ENCODE measurements at regions not wholly inside any gene's neighbourhood (a gene's known extent, or its start where the extent isn't known, plus 50 kb on each side); places are given as distances from the start of the nearest gene placed in this dataset.

- Histone ChIP-seq H3K4me1 (ENCODE audit: control insufficient read depth, insufficient read depth, low read length) (no peaks in the 10 kb centered on the region), H3K9me3 (ENCODE audit: control insufficient read depth, low read length) (no peaks in the 10 kb centered on the region), H3K27me3 (ENCODE audit: control insufficient read depth, insufficient read depth, low read length, poor library complexity, severe bottlenecking) (no peaks in the 10 kb centered on the region), H3K4me3 (ENCODE audit: insufficient read depth, low read depth, low read length) (no peak overlapping the region), H3K27ac (ENCODE audit: insufficient read depth, low read depth, low read length, poor library complexity, severe bottlenecking) (no peak overlapping the region), H3K36me3 (ENCODE audit: control insufficient read depth, insufficient read depth, low read length) (no peaks in the 10 kb centered on the region)
- 91 to 95% methylated on average over 6 of the region's 6 CpGs for WGBS, 2 experiments
Measured at GRCh38 chr7:123401295-123401694, 133.1 kb downstream of the IQUB start.

- Histone ChIP-seq H3K4me3 (ENCODE audit: insufficient read depth, low read depth, low read length) (no peak overlapping the region), H3K27me3 (ENCODE audit: control insufficient read depth, insufficient read depth, low read length, poor library complexity, severe bottlenecking) (no peaks in the 10 kb centered on the region), H3K9me3 (ENCODE audit: control insufficient read depth, low read length) (no peaks in the 10 kb centered on the region), H3K4me1 (ENCODE audit: control insufficient read depth, insufficient read depth, low read length) (no peaks in the 10 kb centered on the region), H3K36me3 (ENCODE audit: control insufficient read depth, insufficient read depth, low read length) (no peaks in the 10 kb centered on the region), H3K27ac (ENCODE audit: insufficient read depth, low read depth, low read length, poor library complexity, severe bottlenecking) (no peak overlapping the region)
Measured at GRCh38 chr7:123400196-123400595, 134.2 kb downstream of the IQUB start.

GRCh38 chr7:123398921-123399320, 135.5 kb downstream of the IQUB start:
- no peak overlapping the region for H3K4me3 ChIP-seq (ENCODE audit: insufficient read depth, low read depth, low read length)
- H3K36me3 ChIP-seq (ENCODE audit: control insufficient read depth, insufficient read depth, low read length) = no peaks in the 10 kb centered on the region
- no peaks in the 10 kb centered on the region for H3K4me1 ChIP-seq (ENCODE audit: control insufficient read depth, insufficient read depth, low read length)
- no peaks in the 10 kb centered on the region for H3K9me3 ChIP-seq (ENCODE audit: control insufficient read depth, low read length)
- H3K27me3 ChIP-seq (ENCODE audit: control insufficient read depth, insufficient read depth, low read length, poor library complexity, severe bottlenecking) = no peaks in the 10 kb centered on the region
- H3K27ac ChIP-seq (ENCODE audit: insufficient read depth, low read depth, low read length, poor library complexity, severe bottlenecking) = no peak overlapping the region

- no peak overlapping the region for H3K27ac ChIP-seq (ENCODE audit: insufficient read depth, low read depth, low read length, poor library complexity, severe bottlenecking)
- H3K9me3 ChIP-seq (ENCODE audit: control insufficient read depth, low read length) = no peaks in the 10 kb centered on the region
- H3K4me3 ChIP-seq (ENCODE audit: insufficient read depth, low read depth, low read length) = no peak overlapping the region
- no peaks in the 10 kb centered on the region for H3K27me3 ChIP-seq (ENCODE audit: control insufficient read depth, insufficient read depth, low read length, poor library complexity, severe bottlenecking)
- WGBS, 2 experiments = 94 to 95% methylated on average over 6 of the region's 6 CpGs
- H3K4me1 ChIP-seq (ENCODE audit: control insufficient read depth, insufficient read depth, low read length) = no peaks in the 10 kb centered on the region
- H3K36me3 ChIP-seq (ENCODE audit: control insufficient read depth, insufficient read depth, low read length) = no peaks in the 10 kb centered on the region
Measured at GRCh38 chr7:123397746-123398338, 136.6 kb downstream of the IQUB start.

GRCh38 chr7:123393623-123394022, 140.8 kb downstream of the IQUB start:
- no peaks in the 10 kb centered on the region for H3K9me3 ChIP-seq (ENCODE audit: control insufficient read depth, low read length)
- no peak overlapping the region for H3K4me3 ChIP-seq (ENCODE audit: insufficient read depth, low read depth, low read length)
- no peaks in the 10 kb centered on the region for H3K36me3 ChIP-seq (ENCODE audit: control insufficient read depth, insufficient read depth, low read length)
- no peaks in the 10 kb centered on the region for H3K4me1 ChIP-seq (ENCODE audit: control insufficient read depth, insufficient read depth, low read length)
- 67 to 86% methylated on average over 3 to 6 of the region's 6 CpGs for WGBS, 2 experiments
- H3K27ac ChIP-seq (ENCODE audit: insufficient read depth, low read depth, low read length, poor library complexity, severe bottlenecking) = no peak overlapping the region
- H3K27me3 ChIP-seq (ENCODE audit: control insufficient read depth, insufficient read depth, low read length, poor library complexity, severe bottlenecking) = no peaks in the 10 kb centered on the region

- H3K27me3 ChIP-seq (ENCODE audit: control insufficient read depth, insufficient read depth, low read length, poor library complexity, severe bottlenecking) = no peaks in the 10 kb centered on the region
- H3K4me1 ChIP-seq (ENCODE audit: control insufficient read depth, insufficient read depth, low read length) = no peaks in the 10 kb centered on the region
- no peaks in the 10 kb centered on the region for H3K36me3 ChIP-seq (ENCODE audit: control insufficient read depth, insufficient read depth, low read length)
- no peaks in the 10 kb centered on the region for H3K9me3 ChIP-seq (ENCODE audit: control insufficient read depth, low read length)
- no peak overlapping the region for H3K27ac ChIP-seq (ENCODE audit: insufficient read depth, low read depth, low read length, poor library complexity, severe bottlenecking)
- no peak overlapping the region for H3K4me3 ChIP-seq (ENCODE audit: insufficient read depth, low read depth, low read length)
- 100% methylated on average over 1 of the region's 1 CpG; no CpG with 5 or more reads in 1 of the 2 experiments for WGBS, 2 experiments
Measured at GRCh38 chr7:123372368-123372767, 162.0 kb downstream of the IQUB start.

- H3K9me3 ChIP-seq (ENCODE audit: control insufficient read depth, low read length) = no peaks in the 10 kb centered on the region
- no peaks in the 10 kb centered on the region for H3K4me1 ChIP-seq (ENCODE audit: control insufficient read depth, insufficient read depth, low read length)
- H3K27me3 ChIP-seq (ENCODE audit: control insufficient read depth, insufficient read depth, low read length, poor library complexity, severe bottlenecking) = no peaks in the 10 kb centered on the region
- H3K4me3 ChIP-seq (ENCODE audit: insufficient read depth, low read depth, low read length) = no peak overlapping the region
- H3K36me3 ChIP-seq (ENCODE audit: control insufficient read depth, insufficient read depth, low read length) = no peaks in the 10 kb centered on the region
- 41 to 44% methylated on average over 5 of the region's 5 CpGs for WGBS, 2 experiments
- H3K27ac ChIP-seq (ENCODE audit: insufficient read depth, low read depth, low read length, poor library complexity, severe bottlenecking) = no peak overlapping the region
Measured at GRCh38 chr7:123367484-123368122, 166.8 kb downstream of the IQUB start.

GRCh38 chr7:123367031-123367430, 167.3 kb upstream of the SLC13A1 start:
- no peak overlapping the region for H3K27ac ChIP-seq (ENCODE audit: insufficient read depth, low read depth, low read length, poor library complexity, severe bottlenecking)
- H3K36me3 ChIP-seq (ENCODE audit: control insufficient read depth, insufficient read depth, low read length) = no peaks in the 10 kb centered on the region
- H3K9me3 ChIP-seq (ENCODE audit: control insufficient read depth, low read length) = no peaks in the 10 kb centered on the region
- H3K4me1 ChIP-seq (ENCODE audit: control insufficient read depth, insufficient read depth, low read length) = no peaks in the 10 kb centered on the region
- 85 to 93% methylated on average over 3 of the region's 4 CpGs for WGBS, 2 experiments
- no peaks in the 10 kb centered on the region for H3K27me3 ChIP-seq (ENCODE audit: control insufficient read depth, insufficient read depth, low read length, poor library complexity, severe bottlenecking)
- no peak overlapping the region for H3K4me3 ChIP-seq (ENCODE audit: insufficient read depth, low read depth, low read length)

- Histone ChIP-seq H3K27me3 (ENCODE audit: control insufficient read depth, insufficient read depth, low read length, poor library complexity, severe bottlenecking) (no peaks in the 10 kb centered on the region), H3K4me1 (ENCODE audit: control insufficient read depth, insufficient read depth, low read length) (no peaks in the 10 kb centered on the region), H3K27ac (ENCODE audit: insufficient read depth, low read depth, low read length, poor library complexity, severe bottlenecking) (no peak overlapping the region), H3K4me3 (ENCODE audit: insufficient read depth, low read depth, low read length) (no peak overlapping the region), H3K36me3 (ENCODE audit: control insufficient read depth, insufficient read depth, low read length) (no peaks in the 10 kb centered on the region), H3K9me3 (ENCODE audit: control insufficient read depth, low read length) (no peaks in the 10 kb centered on the region)
Measured at GRCh38 chr7:123366626-123367025, 166.9 kb upstream of the SLC13A1 start.

- WGBS, 2 experiments = 94 to 97% methylated on average over 2 of the region's 2 CpGs
Measured at GRCh38 chr7:123360631-123361030, 160.9 kb upstream of the SLC13A1 start.

More at GRCh38 chr7:123360631-123361030, 160.9 kb upstream of the SLC13A1 start:
- H3K9me3 ChIP-seq (ENCODE audit: control insufficient read depth, low read length) = no peaks in the 10 kb centered on the region
- no peak overlapping the region for H3K4me3 ChIP-seq (ENCODE audit: insufficient read depth, low read depth, low read length)
- peaks cover 4% of the 10 kb centered on the region for H3K4me1 ChIP-seq (ENCODE audit: control insufficient read depth, insufficient read depth, low read length)
- H3K27me3 ChIP-seq (ENCODE audit: control insufficient read depth, insufficient read depth, low read length, poor library complexity, severe bottlenecking) = no peaks in the 10 kb centered on the region
- no peaks in the 10 kb centered on the region for H3K36me3 ChIP-seq (ENCODE audit: control insufficient read depth, insufficient read depth, low read length)
- H3K27ac ChIP-seq (ENCODE audit: insufficient read depth, low read depth, low read length, poor library complexity, severe bottlenecking) = no peak overlapping the region

All from ectodermal cell (in vitro differentiated cells).